Choroid plexus epithelial cell (primary cell): ENCODE measurements at regions not wholly inside any gene's neighbourhood (a gene's known extent, or its start where the extent isn't known, plus 50 kb on each side); places are given as distances from the start of the nearest gene placed in this dataset.

ENCODE experiments used
- DNase-seq: peaks from one replicate; pipeline ENCODE4 v3.0.0-alpha.2; 2010; ENCODE audit warnings: low read depth
- H3K4me3 ChIP-seq: 2 replicates; pipeline ENCODE4 v1.5.1; 2011; ENCODE audit warnings: low read depth, mild to moderate bottlenecking, control low read depth, low read length, moderate library complexity
- TF ChIP-seq, protein P1 (sequence below): conservative IDR thresholded peaks from 2 replicates; pipeline ENCODE4 v1.5.1; 2011; ENCODE audit warnings: low read depth, mild to moderate bottlenecking, control low read depth, inconsistent platforms, low read length, moderate library complexity

DNA sequence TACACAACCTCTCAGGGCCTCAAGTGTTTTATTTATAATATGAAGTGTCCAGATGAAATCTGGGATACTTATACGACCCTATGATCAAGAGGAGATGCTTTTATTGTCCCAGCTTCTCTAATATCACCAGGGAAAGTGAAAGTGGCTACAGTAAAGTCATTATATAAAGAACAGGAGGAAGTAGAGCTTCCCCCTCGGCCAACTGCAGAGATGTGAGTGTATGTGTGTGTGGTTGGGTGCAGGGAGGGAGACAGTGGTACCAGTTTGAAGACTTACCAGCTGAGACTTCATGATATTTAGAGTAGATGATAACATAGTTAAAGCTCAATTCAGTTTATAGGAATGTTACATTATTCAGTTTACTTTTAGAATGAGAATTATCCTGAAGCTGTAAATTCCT lies 373.6 kb upstream of the DDI1 start:
- TF ChIP-seq, protein P1, sequence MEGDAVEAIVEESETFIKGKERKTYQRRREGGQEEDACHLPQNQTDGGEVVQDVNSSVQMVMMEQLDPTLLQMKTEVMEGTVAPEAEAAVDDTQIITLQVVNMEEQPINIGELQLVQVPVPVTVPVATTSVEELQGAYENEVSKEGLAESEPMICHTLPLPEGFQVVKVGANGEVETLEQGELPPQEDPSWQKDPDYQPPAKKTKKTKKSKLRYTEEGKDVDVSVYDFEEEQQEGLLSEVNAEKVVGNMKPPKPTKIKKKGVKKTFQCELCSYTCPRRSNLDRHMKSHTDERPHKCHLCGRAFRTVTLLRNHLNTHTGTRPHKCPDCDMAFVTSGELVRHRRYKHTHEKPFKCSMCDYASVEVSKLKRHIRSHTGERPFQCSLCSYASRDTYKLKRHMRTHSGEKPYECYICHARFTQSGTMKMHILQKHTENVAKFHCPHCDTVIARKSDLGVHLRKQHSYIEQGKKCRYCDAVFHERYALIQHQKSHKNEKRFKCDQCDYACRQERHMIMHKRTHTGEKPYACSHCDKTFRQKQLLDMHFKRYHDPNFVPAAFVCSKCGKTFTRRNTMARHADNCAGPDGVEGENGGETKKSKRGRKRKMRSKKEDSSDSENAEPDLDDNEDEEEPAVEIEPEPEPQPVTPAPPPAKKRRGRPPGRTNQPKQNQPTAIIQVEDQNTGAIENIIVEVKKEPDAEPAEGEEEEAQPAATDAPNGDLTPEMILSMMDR: no peak
- H3K4me3 ChIP-seq: no peak overlapping the region
- no peak for DNase-seq

GRCh38 chr11:103668859-103669258 lies 367.6 kb upstream of the DDI1 start:
- no peak overlapping the region for H3K4me3 ChIP-seq
- TF ChIP-seq, protein P1: no peak
- no peak for DNase-seq

DNA sequence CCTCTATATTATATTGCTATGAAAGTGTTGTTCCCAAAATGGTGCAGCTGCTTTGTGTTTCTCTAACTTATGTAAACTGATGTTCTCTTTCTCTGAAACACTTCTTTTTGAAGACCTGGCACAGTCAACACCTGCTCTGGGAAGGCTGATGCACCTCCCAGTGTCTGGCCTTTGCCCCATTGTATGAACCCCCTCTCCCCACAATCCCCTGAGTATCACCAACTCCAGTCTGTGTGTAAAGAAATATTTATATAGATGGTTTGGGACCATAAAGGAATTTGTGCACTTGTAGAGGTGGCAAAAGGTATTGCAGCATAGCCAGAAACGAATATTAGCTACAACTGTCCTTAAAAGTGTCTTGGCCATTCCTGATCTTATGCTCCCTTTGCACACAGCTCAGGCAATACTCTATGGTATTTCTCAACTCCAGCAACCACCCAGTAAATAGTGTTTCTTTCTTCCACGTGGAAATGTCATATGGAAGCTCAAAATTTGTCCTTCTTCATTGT lies 365.2 kb upstream of the DDI1 start:
- H3K4me3 ChIP-seq: no peak overlapping the region
- TF ChIP-seq, protein P1: no peak
- no peak for DNase-seq

DNA sequence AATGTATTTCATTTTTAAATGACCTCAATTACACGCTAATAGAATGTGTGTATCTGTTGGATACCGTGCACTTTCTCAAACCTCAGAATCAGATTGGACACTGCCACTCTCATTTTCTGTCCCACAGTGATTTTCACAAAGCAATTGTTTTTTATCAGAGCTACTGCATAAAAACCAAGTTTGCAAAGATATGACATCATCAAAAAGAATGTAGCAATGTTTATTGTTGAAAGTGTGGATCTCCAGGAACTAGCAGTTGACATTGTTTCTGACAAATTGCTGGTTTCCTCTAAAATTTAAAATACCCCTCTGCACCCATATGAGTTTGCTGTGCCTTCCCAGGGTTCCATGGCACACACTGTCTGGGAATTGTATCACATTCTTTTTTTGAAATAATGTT lies 362.7 kb upstream of the DDI1 start:
- H3K4me3 ChIP-seq: no peak overlapping the region
- TF ChIP-seq, protein P1: no peak
- peak; percentile 59 for DNase-seq

DNA sequence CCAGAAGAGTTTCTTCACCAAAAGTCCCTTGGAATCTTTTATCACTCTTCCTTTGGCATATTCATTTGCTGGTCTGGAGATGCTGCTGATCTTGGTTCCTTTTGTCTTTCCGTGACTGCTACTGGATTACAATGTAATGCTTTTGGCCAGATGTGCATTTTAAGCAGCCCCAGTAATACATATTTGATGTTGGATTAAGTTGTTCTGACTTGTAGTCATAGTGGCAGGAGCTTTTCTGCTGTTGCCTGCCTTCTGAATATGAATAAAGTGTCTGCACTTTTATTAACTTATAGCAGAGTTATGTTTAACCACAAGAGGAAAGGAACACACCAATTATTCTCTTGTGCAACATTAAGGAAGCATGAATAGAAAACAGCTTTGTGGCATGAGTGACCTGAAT lies 360.0 kb upstream of the DDI1 start:
- DNase-seq: no peak
- TF ChIP-seq, protein P1: no peak

DNA sequence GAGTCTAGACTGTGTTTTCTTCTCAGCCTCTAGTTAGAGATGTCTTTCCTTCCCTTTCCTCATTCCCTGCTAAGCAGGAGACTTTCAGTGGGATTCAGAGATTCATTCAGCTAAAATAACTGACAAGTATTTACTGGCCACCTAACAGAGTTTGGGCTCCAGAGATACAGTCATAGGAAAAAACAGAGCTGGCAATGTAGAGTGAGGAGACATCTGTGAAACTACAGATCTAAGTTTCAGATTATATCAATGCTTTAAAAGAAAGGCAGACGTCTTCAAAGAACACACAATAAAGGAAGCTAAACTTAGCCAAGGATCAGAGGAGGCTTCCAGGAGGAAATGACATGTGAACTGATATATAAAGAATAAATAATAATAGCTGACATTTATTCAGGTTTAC lies 355.6 kb upstream of the DDI1 start:
- TF ChIP-seq, protein P1: no peak
- DNase-seq: no peak
- H3K4me3 ChIP-seq: no peak overlapping the region

More for the DNA sequence above, 360.0 kb upstream of the DDI1 start:
- H3K4me3 ChIP-seq: no peak overlapping the region

- DNase-seq: no peak
- H3K4me3 ChIP-seq: no peak overlapping the region
- TF ChIP-seq, protein P1: no peak
Observed at GRCh38 chr11:103681855-103682254, 354.6 kb upstream of the DDI1 start.
